ENCODE measurements at regions not wholly inside any gene's neighbourhood (a gene's known extent, or its start where the extent isn't known, plus 50 kb on each side); places are given as distances from the start of the nearest gene placed in this dataset.

GRCh38 chr9:109875495-109876129 lies 95.6 kb downstream of the PALM2AKAP2 start:
- no peak for TF ChIP-seq CTCF (CRISPR knock-in tag; IDR thresholded peaks at IDR 0.05)
- no peak for TF ChIP-seq NR2F6 (IDR thresholded peaks at IDR 0.05)
- no peak for TF ChIP-seq NR2F6 (CRISPR knock-in tag; IDR thresholded peaks at IDR 0.05)
- no peak for TF ChIP-seq MAFF (IDR thresholded peaks at IDR 0.05; ENCODE audit: low read depth, low read length)
- TF ChIP-seq ZBTB33 (CRISPR knock-in tag; IDR thresholded peaks at IDR 0.05) = no peak
- no peak for TF ChIP-seq ZFP1 (CRISPR knock-in tag; IDR thresholded peaks at IDR 0.05)
- TF ChIP-seq IKZF1 (IDR thresholded peaks at IDR 0.05) = no peak
- no peak for TF ChIP-seq POLR2AphosphoS5 (IDR thresholded peaks at IDR 0.05; ENCODE audit: low read depth, low read length)
- no peak for TF ChIP-seq ZNF362 (CRISPR knock-in tag; IDR thresholded peaks at IDR 0.05; ENCODE audit: borderline replicate concordance)
- no peak for TF ChIP-seq JUNB (CRISPR knock-in tag; IDR thresholded peaks at IDR 0.05; ENCODE audit: borderline replicate concordance)
- no peak for TF ChIP-seq SP1 (IDR thresholded peaks at IDR 0.05)
- no peak for TF ChIP-seq SP1 (CRISPR knock-in tag; IDR thresholded peaks at IDR 0.05)
- no peak for TF ChIP-seq ZNF350 (CRISPR knock-in tag; IDR thresholded peaks at IDR 0.05; ENCODE audit: borderline replicate concordance, low read depth)
- TF ChIP-seq TEAD2 (CRISPR knock-in tag; IDR thresholded peaks at IDR 0.05) = no peak
- TF ChIP-seq ZNF576 (CRISPR knock-in tag; IDR thresholded peaks at IDR 0.05) = no peak
- no peak for TF ChIP-seq SIX4 (CRISPR knock-in tag; IDR thresholded peaks at IDR 0.05)
